PC-3 (cell line): ENCODE measurements at regions not wholly inside any gene's neighbourhood (a gene's known extent, or its start where the extent isn't known, plus 50 kb on each side); places are given as distances from the start of the nearest gene placed in this dataset.

ENCODE experiments used
- CTCF ChIP-seq: fragments of 300-600 bp; sonication (generic); conservative IDR thresholded peaks from 2 replicates; pipeline ENCODE4 v1.5.1; 2017; ENCODE audit warnings: antibody characterized with exemption, low read depth, mild to moderate bottlenecking, low read length
- EZH2 ChIP-seq: fragments of 300-600 bp; sonication (generic); IDR thresholded peaks from one replicate; pipeline ENCODE4 v1.6.1; 2017; ENCODE audit warnings: antibody characterized with exemption, mild to moderate bottlenecking, low read length; ENCODE audit not compliant: unreplicated experiment
- EZH2phosphoT487 ChIP-seq: fragments of 300-600 bp; sonication (generic); IDR thresholded peaks from 2 replicates; pipeline ENCODE4 v1.6.1; 2018; ENCODE audit warnings: mild to moderate bottlenecking, antibody characterized with exemption, low read length, borderline replicate concordance

DNA sequence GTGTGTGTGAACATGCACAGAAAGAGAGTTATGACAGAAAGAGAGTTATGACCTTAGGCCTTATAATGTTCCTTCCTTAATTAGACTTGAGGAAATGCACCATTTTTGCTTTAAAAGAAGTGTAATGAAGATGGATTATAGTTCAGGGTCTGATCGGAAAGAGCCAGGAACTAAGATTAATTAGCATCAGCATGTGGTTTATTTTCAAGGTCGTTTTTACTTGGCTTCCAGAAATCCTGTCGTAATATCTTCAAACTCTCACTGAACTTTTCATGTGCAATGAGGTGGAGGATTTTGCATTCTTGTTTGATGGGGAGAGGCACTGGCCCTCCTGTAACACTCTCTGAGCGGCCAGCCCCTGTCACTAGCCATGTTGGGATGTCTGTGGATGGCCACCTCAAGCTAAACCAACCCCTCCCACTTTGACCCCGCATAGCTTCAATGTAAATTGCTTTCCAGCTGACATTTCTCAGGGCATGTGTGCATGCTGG is 116.8 kb downstream of the CDC5L start:
- TF ChIP-seq CTCF (no peak), EZH2 (no peak), EZH2phosphoT487 (no peak)
